ENCODE measurements at regions not wholly inside any gene's neighbourhood (a gene's known extent, or its start where the extent isn't known, plus 50 kb on each side); places are given as distances from the start of the nearest gene placed in this dataset.

- TF ChIP-seq CHD7 (IDR thresholded peaks at IDR 0.05; ENCODE audit: insufficient replicate concordance, low read length): no peak
- no peak for TF ChIP-seq SRF (IDR thresholded peaks at IDR 0.05; ENCODE audit: low read depth, low read length)
- TF ChIP-seq KDM1A (IDR thresholded peaks at IDR 0.05; ENCODE audit: borderline replicate concordance, low read length): no peak
- no peak for TF ChIP-seq SUZ12 (IDR thresholded peaks at IDR 0.05; ENCODE audit: low read length)
- TF ChIP-seq CBX5 (IDR thresholded peaks at IDR 0.05; ENCODE audit: low read depth, low read length): no peak
- no peak for TF ChIP-seq POU5F1 (IDR thresholded peaks at IDR 0.05; ENCODE audit: low read depth, low read length)
- TF ChIP-seq KDM5A (IDR thresholded peaks at IDR 0.05; ENCODE audit: low read length): no peak
- no peak for TF ChIP-seq HDAC2 (IDR thresholded peaks at IDR 0.05; ENCODE audit: borderline replicate concordance in 1 of 2, low read depth in 2 of 2, low read length in 2 of 2)
- TF ChIP-seq SP2 (IDR thresholded peaks at IDR 0.05; ENCODE audit: low read length): no peak
- TF ChIP-seq ASH2L (IDR thresholded peaks at IDR 0.05; ENCODE audit: low read length): no peak
- no peak for TF ChIP-seq ATF3 (IDR thresholded peaks at IDR 0.05; ENCODE audit: insufficient read depth, low read depth, low read length)
- no peak for TF ChIP-seq TCF12 (IDR thresholded peaks at IDR 0.05; ENCODE audit: low read depth, low read length)
Observed at GRCh38 chr11:95325777-95326258, 94.8 kb upstream of the SESN3 start (continued).
